Gastrocnemius medialis (tissue), 4 donors: ENCODE measurements at regions not wholly inside any gene's neighbourhood (a gene's known extent, or its start where the extent isn't known, plus 50 kb on each side); places are given as distances from the start of the nearest gene placed in this dataset.

ENCODE experiments used
- CTCF ChIP-seq, 5 experiments: fragments of 450-650 bp in 3 of 5; fragments of 200-600 bp in 2 of 5; sonication (generic) in 2 of 5; IDR thresholded peaks in 4 of 5; conservative IDR thresholded peaks in 1 of 5; 1 replicate in 4 of 5; 2 replicates in 1 of 5; pipeline ENCODE4 v1.5.1; 2016 to 2019; ENCODE audit warnings: antibody characterized with exemption in 5 of 5, mild to moderate bottlenecking in 3 of 5, moderate library complexity in 3 of 5
- POLR2A ChIP-seq, 2 donors: fragments of 450-650 bp; IDR thresholded peaks; one replicate each; pipeline ENCODE4 v1.6.1; 2017; ENCODE audit warnings: antibody characterized with exemption in 2 of 2, mild to moderate bottlenecking in 2 of 2, moderate library complexity in 2 of 2

GRCh38 chr1:183710734-183711133, 57.6 kb upstream of the APOBEC4 start:
- TF ChIP-seq CTCF (IDR thresholded peaks at IDR 0.05 in 4 of 5, conservative IDR thresholded peaks at IDR 0.05 in 1 of 5) = no peak
- no peak for TF ChIP-seq POLR2A (IDR thresholded peaks at IDR 0.05)
